ENCODE measurements at regions not wholly inside any gene's neighbourhood (a gene's known extent, or its start where the extent isn't known, plus 50 kb on each side); places are given as distances from the start of the nearest gene placed in this dataset.

GRCh38 chr18:56185126-56185525 is 453.3 kb downstream of the TXNL1 start:
- Mint-ChIP-seq H3K36me3 (ENCODE audit: insufficient read depth in 1 of 3, low read depth in 3 of 3) (peaks cover 0 to 11% (median 0%) of the 10 kb centered on the region in 3 experiments; a peak in 4 of 7 replicates), H3K4me3 (no peak overlapping the region), H3K27me3 (ENCODE audit: low read depth) (no peaks in the 10 kb centered on the region), H3K27ac (no peak overlapping the region), H3K9me3 (peaks cover 0 to 7% of the 10 kb centered on the region in 2 experiments; a peak in 4 of 5 replicates), H3K4me1 (peaks cover 0 to 4% of the 10 kb centered on the region in 2 experiments; a peak in 2 of 4 replicates)
- no peak overlapping the region for H2BK5ac ChIP-seq (ENCODE audit: insufficient read length, low read length)
- no peak overlapping the region for H3K4me2 ChIP-seq (ENCODE audit: insufficient read depth, insufficient read length, low read length)
- H2BK120ac ChIP-seq (ENCODE audit: low read depth, low read length, poor library complexity, severe bottlenecking) = no peak overlapping the region
- no peaks in the 10 kb centered on the region for H4K20me1 ChIP-seq (ENCODE audit: control insufficient read depth, insufficient read depth, insufficient read length)
- no peak overlapping the region for H3T11ph ChIP-seq (ENCODE audit: low read length)
- no peaks in the 10 kb centered on the region for H3K9me3 ChIP-seq (ENCODE audit: control insufficient read depth, low read depth, low read length)
- no CpG with 5 or more reads among the region's 5 CpGs for WGBS (ENCODE audit: extremely low coverage, insufficient read length, low lambda C conversion rate)
- no peak overlapping the region for H2AFZ ChIP-seq (ENCODE audit: low read length)
- no peak overlapping the region for H4K5ac ChIP-seq (ENCODE audit: insufficient read length, low read depth, low read length)
- no peaks in the 10 kb centered on the region for H3K79me1 ChIP-seq (ENCODE audit: insufficient read depth, low read depth, low read length, poor library complexity, severe bottlenecking)
- no peaks in the 10 kb centered on the region for H3K79me2 ChIP-seq (ENCODE audit: insufficient read depth, low read length)
- no peak for TF ChIP-seq CTCF (conservative IDR thresholded peaks at IDR 0.05)
- no peak overlapping the region for H3K56ac ChIP-seq (ENCODE audit: insufficient read length, low read depth, low read length)
- H4K91ac ChIP-seq (ENCODE audit: insufficient read length, low read depth, low read length) = no peak overlapping the region
- H3K18ac ChIP-seq (ENCODE audit: insufficient read length, low read depth, low read length) = no peak overlapping the region
- no peak overlapping the region for H2BK12ac ChIP-seq (ENCODE audit: insufficient read length, low read depth, low read length)
- no peak overlapping the region for H3K27ac ChIP-seq (ENCODE audit: insufficient read length, low read depth, low read length)
- H3K23me2 ChIP-seq (ENCODE audit: insufficient read length, low read depth, low read length, poor library complexity, severe bottlenecking) = no peaks in the 10 kb centered on the region
- DNase-seq = no peak
- H2BK20ac ChIP-seq (ENCODE audit: low read depth, low read length, poor library complexity, severe bottlenecking) = no peak overlapping the region
- no peak overlapping the region for H4K8ac ChIP-seq (replicated peaks; ENCODE audit: insufficient read length, low read depth, low read length)
- no peak overlapping the region for H3K9ac ChIP-seq (ENCODE audit: extremely low read depth, insufficient read length, low read length)
- H3K27me3 ChIP-seq (ENCODE audit: insufficient read depth, low read length) = no peaks in the 10 kb centered on the region
- H3K23ac ChIP-seq (ENCODE audit: insufficient read length, low read depth, low read length) = no peak overlapping the region
- no peak overlapping the region for H3K4ac ChIP-seq (ENCODE audit: low read depth, low read length)
- no peaks in the 10 kb centered on the region for H3K4me1 ChIP-seq (ENCODE audit: insufficient read depth, low read length)
- H2BK15ac ChIP-seq (ENCODE audit: low read depth, low read length) = no peak overlapping the region
- no peak overlapping the region for H3K14ac ChIP-seq (ENCODE audit: insufficient read depth, low read length)
- H2AK5ac ChIP-seq (ENCODE audit: insufficient read length, low read length) = no peak overlapping the region
